Liver (tissue), 8 donors: ENCODE measurements at regions not wholly inside any gene's neighbourhood (a gene's known extent, or its start where the extent isn't known, plus 50 kb on each side); places are given as distances from the start of the nearest gene placed in this dataset.

Source experiments
- DNase-seq: peaks from one replicate; pipeline ENCODE4 v3.0.0-alpha.2; 2017; ENCODE audit warnings: low spot score
- H3K27ac ChIP-seq, 2 donors: one replicate each; pipeline ENCODE4 v1.7.0; 2013; ENCODE audit warnings: inconsistent platforms in 2 of 2, low read length in 2 of 2, control low read depth in 1 of 2, low read depth in 1 of 2, mild to moderate bottlenecking in 1 of 2
- H3K27me3 ChIP-seq, 4 donors: one replicate each; pipeline versions ENCODE4 v1.6.1 to v1.7.0; 2013; ENCODE audit warnings: low read length in 3 of 4, inconsistent platforms in 1 of 4, mild to moderate bottlenecking in 1 of 4, moderate library complexity in 1 of 4; ENCODE audit not compliant: control insufficient read depth in 4 of 4, insufficient read depth in 4 of 4
- H3K36me3 ChIP-seq, 4 donors: one replicate each; pipeline versions ENCODE4 v1.6.1 to v1.7.0; 2013; ENCODE audit warnings: low read length in 3 of 4, mild to moderate bottlenecking in 3 of 4, low read depth in 1 of 4, moderate library complexity in 1 of 4; ENCODE audit not compliant: control insufficient read depth in 4 of 4, insufficient read depth in 3 of 4
- H3K4me1 ChIP-seq, 4 donors: one replicate each; pipeline versions ENCODE4 v1.6.1 to v1.7.0; 2013; ENCODE audit warnings: low read length in 3 of 4, mild to moderate bottlenecking in 3 of 4, moderate library complexity in 1 of 4; ENCODE audit not compliant: control insufficient read depth in 4 of 4, insufficient read depth in 4 of 4
- H3K4me3 ChIP-seq, 3 donors: one replicate each; pipeline versions ENCODE4 v1.6.1 to v1.7.0; 2013; ENCODE audit warnings: low read length in 3 of 3, control low read depth in 1 of 3, low read depth in 1 of 3, mild to moderate bottlenecking in 1 of 3
- H3K9ac ChIP-seq, 2 donors: one replicate each; pipeline ENCODE4 v1.7.0; 2013; ENCODE audit warnings: low read length in 2 of 2, mild to moderate bottlenecking in 2 of 2, moderate library complexity in 2 of 2, control low read depth in 1 of 2, low read depth in 1 of 2
- H3K9me3 ChIP-seq, 4 donors: one replicate each; pipeline versions ENCODE4 v1.6.1 to v1.7.0; 2013; ENCODE audit warnings: low read length in 3 of 4; ENCODE audit not compliant: control insufficient read depth in 4 of 4
- EGR1 ChIP-seq, 2 donors: IDR thresholded peaks; 2 replicates each; pipeline ENCODE4 v1.6.1; 2016 to 2018; ENCODE audit warnings: antibody characterized with exemption in 2 of 2, low read depth in 2 of 2
- FOXA1 ChIP-seq: IDR thresholded peaks from 2 replicates; pipeline ENCODE4 v1.6.1; 2016; ENCODE audit warnings: antibody characterized with exemption
- GABPA ChIP-seq, 2 donors: IDR thresholded peaks in 1 of 2; conservative IDR thresholded peaks in 1 of 2; 2 replicates each; pipeline ENCODE4 v1.6.1; 2016; ENCODE audit warnings: antibody characterized with exemption in 2 of 2, mild to moderate bottlenecking in 1 of 2, moderate library complexity in 1 of 2
- HNF4A ChIP-seq, 2 donors: conservative IDR thresholded peaks; 2 replicates each; pipeline ENCODE4 v1.6.1; 2016; ENCODE audit warnings: antibody characterized with exemption in 2 of 2, mild to moderate bottlenecking in 2 of 2
- JUND ChIP-seq, 2 donors: IDR thresholded peaks; 2 replicates each; pipeline ENCODE4 v1.6.1; 2016; ENCODE audit warnings: antibody characterized with exemption in 2 of 2
- NR2F2 ChIP-seq: IDR thresholded peaks from 2 replicates; pipeline ENCODE4 v1.6.1; 2016; ENCODE audit warnings: antibody characterized with exemption
- RXRA ChIP-seq, 2 donors: IDR thresholded peaks; 2 replicates each; pipeline ENCODE4 v1.6.1; 2017 to 2018; ENCODE audit warnings: antibody characterized with exemption in 2 of 2, mild to moderate bottlenecking in 1 of 2
- SP1 ChIP-seq: IDR thresholded peaks from 2 replicates; pipeline ENCODE4 v1.6.1; 2018; ENCODE audit warnings: antibody characterized with exemption, mild to moderate bottlenecking
- TAF1 ChIP-seq: conservative IDR thresholded peaks from 2 replicates; pipeline ENCODE4 v1.6.1; 2016; ENCODE audit warnings: antibody characterized with exemption, mild to moderate bottlenecking
- YY1 ChIP-seq: IDR thresholded peaks from 2 replicates; pipeline ENCODE4 v1.6.1; 2016; ENCODE audit warnings: antibody characterized with exemption, mild to moderate bottlenecking
- WGBS: extraction: QIAGEN DNeasy Blood & Tissue Kit; methylation state at CpG from one replicate; pipeline ENCODE4 v1.1.7; 2013; 5-methylcytosine and 5-hydroxymethylcytosine counted together
- TF ChIP-seq, protein P1 (sequence below): IDR thresholded peaks from 2 replicates; pipeline ENCODE4 v1.6.1; 2016; ENCODE audit warnings: antibody characterized with exemption
- TF ChIP-seq, protein P2 (sequence below): IDR thresholded peaks from 2 replicates; pipeline ENCODE4 v1.6.1; 2016; ENCODE audit warnings: antibody characterized with exemption, mild to moderate bottlenecking
- TF ChIP-seq, protein P3 (sequence below): fragments of 150-350 bp; IDR thresholded peaks from 2 replicates; pipeline ENCODE4 v1.5.1; 2017; ENCODE audit warnings: improper control_type of control experiment, low read depth, low read length; ENCODE audit not compliant: missing input control
- TF ChIP-seq, protein P4 (sequence below): IDR thresholded peaks from 2 replicates; pipeline ENCODE4 v1.6.1; 2016; ENCODE audit warnings: antibody characterized with exemption
- donor health status: healthy.
- donor health status: healthy.
- donor health status: healthy.
- donor health status: healthy.
- donor health status: healthy.

DNA sequence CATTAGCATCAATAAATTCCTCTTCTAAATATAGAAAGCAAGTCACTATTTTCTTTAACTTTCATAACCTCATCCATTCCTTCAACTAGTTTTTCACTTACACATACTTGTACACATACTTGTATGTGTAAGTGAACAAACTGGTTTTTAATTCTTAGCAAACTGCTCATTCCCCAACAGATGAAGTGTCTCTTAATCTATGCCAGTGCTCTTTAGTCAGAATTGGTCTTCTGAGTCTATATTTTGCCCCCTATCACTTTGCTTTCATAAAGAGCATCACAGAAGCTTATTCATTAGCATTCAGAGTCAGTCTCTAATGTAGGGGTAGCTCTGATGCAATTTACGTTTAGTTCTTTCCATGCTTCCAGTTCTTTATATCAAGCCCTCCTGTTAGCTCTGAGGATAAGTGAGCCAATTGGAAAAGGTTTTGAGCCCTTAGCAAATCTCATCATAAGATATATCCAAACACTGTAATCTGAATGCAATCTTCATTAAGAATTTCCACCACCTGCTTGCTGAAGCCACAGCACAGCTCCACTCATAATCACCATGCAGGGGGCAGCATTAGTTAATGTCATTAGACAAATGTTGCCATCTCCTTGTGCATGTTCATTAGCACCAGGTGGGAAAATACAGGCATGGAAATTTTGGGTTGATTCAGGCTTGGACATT, 178.5 kb upstream of the SLC24A2 start (continued):
- TF ChIP-seq YY1 (no peak), SP1 (no peak)

DNA sequence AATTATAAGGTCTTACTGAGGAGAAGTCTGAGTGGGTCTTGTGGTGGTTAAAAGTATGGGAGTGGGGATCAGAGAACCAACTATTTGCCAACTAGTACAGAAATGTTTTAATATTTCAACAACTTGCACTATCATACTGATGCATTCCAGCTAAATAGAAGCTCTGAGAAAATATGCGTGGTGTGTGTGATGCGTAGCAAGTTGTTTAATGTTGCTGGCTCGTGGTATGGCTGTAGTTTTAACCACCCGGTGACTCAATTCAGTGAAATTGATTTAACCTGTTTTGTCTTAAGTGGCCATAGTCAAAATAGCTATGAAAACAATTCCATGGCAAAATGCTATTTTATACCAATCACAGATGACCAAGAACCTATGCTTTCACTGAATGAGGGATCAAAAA, 176.5 kb upstream of the SLC24A2 start:
- no peaks in the 10 kb centered on the region for H3K36me3 ChIP-seq
- H3K4me3 ChIP-seq = no peak overlapping the region
- TF ChIP-seq EGR1 (IDR thresholded peaks at IDR 0.05; ENCODE audit: low read depth in 2 of 2) = no peak
- TF ChIP-seq TAF1 = no peak
- no peak for TF ChIP-seq JUND (IDR thresholded peaks at IDR 0.05)
- no peak for TF ChIP-seq RXRA (IDR thresholded peaks at IDR 0.05)
- no peak for TF ChIP-seq HNF4A (conservative IDR thresholded peaks at IDR 0.05)
- TF ChIP-seq, protein P1, sequence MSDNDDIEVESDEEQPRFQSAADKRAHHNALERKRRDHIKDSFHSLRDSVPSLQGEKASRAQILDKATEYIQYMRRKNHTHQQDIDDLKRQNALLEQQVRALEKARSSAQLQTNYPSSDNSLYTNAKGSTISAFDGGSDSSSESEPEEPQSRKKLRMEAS = no peak
- TF ChIP-seq NR2F2 = no peak
- TF ChIP-seq, protein P2, sequence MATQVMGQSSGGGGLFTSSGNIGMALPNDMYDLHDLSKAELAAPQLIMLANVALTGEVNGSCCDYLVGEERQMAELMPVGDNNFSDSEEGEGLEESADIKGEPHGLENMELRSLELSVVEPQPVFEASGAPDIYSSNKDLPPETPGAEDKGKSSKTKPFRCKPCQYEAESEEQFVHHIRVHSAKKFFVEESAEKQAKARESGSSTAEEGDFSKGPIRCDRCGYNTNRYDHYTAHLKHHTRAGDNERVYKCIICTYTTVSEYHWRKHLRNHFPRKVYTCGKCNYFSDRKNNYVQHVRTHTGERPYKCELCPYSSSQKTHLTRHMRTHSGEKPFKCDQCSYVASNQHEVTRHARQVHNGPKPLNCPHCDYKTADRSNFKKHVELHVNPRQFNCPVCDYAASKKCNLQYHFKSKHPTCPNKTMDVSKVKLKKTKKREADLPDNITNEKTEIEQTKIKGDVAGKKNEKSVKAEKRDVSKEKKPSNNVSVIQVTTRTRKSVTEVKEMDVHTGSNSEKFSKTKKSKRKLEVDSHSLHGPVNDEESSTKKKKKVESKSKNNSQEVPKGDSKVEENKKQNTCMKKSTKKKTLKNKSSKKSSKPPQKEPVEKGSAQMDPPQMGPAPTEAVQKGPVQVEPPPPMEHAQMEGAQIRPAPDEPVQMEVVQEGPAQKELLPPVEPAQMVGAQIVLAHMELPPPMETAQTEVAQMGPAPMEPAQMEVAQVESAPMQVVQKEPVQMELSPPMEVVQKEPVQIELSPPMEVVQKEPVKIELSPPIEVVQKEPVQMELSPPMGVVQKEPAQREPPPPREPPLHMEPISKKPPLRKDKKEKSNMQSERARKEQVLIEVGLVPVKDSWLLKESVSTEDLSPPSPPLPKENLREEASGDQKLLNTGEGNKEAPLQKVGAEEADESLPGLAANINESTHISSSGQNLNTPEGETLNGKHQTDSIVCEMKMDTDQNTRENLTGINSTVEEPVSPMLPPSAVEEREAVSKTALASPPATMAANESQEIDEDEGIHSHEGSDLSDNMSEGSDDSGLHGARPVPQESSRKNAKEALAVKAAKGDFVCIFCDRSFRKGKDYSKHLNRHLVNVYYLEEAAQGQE = no peak
- TF ChIP-seq, protein P3, sequence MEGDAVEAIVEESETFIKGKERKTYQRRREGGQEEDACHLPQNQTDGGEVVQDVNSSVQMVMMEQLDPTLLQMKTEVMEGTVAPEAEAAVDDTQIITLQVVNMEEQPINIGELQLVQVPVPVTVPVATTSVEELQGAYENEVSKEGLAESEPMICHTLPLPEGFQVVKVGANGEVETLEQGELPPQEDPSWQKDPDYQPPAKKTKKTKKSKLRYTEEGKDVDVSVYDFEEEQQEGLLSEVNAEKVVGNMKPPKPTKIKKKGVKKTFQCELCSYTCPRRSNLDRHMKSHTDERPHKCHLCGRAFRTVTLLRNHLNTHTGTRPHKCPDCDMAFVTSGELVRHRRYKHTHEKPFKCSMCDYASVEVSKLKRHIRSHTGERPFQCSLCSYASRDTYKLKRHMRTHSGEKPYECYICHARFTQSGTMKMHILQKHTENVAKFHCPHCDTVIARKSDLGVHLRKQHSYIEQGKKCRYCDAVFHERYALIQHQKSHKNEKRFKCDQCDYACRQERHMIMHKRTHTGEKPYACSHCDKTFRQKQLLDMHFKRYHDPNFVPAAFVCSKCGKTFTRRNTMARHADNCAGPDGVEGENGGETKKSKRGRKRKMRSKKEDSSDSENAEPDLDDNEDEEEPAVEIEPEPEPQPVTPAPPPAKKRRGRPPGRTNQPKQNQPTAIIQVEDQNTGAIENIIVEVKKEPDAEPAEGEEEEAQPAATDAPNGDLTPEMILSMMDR = no peak
- TF ChIP-seq FOXA1 = no peak
- no peak for TF ChIP-seq GABPA (IDR thresholded peaks at IDR 0.05 in 1 of 2, conservative IDR thresholded peaks at IDR 0.05 in 1 of 2)
- TF ChIP-seq, protein P4, sequence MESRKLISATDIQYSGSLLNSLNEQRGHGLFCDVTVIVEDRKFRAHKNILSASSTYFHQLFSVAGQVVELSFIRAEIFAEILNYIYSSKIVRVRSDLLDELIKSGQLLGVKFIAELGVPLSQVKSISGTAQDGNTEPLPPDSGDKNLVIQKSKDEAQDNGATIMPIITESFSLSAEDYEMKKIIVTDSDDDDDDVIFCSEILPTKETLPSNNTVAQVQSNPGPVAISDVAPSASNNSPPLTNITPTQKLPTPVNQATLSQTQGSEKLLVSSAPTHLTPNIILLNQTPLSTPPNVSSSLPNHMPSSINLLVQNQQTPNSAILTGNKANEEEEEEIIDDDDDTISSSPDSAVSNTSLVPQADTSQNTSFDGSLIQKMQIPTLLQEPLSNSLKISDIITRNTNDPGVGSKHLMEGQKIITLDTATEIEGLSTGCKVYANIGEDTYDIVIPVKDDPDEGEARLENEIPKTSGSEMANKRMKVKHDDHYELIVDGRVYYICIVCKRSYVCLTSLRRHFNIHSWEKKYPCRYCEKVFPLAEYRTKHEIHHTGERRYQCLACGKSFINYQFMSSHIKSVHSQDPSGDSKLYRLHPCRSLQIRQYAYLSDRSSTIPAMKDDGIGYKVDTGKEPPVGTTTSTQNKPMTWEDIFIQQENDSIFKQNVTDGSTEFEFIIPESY = no peak
- no peak overlapping the region for H3K27ac ChIP-seq
- peaks cover 0 to 2% (median under 1%) of the 10 kb centered on the region in 4 donors for H3K27me3 ChIP-seq
- no peak overlapping the region for H3K9ac ChIP-seq
- H3K9me3 ChIP-seq = no peaks in the 10 kb centered on the region
- 83% methylated on average over 4 of the region's 4 CpGs for WGBS
- H3K4me1 ChIP-seq = no peaks in the 10 kb centered on the region
- no peak for DNase-seq
